Stomach (tissue), 8 donors: ENCODE measurements at regions not wholly inside any gene's neighbourhood (a gene's known extent, or its start where the extent isn't known, plus 50 kb on each side); places are given as distances from the start of the nearest gene placed in this dataset.
A peak's percentile ranks its signal among the peaks of the same experiment; 100 is the strongest.

Source experiments
- DNase-seq, 2 donors: peaks; one replicate each; pipeline versions ENCODE4 v3.0.0 to v3.0.0-alpha.2; 2013 to 2019
- H3K27ac ChIP-seq, 5 donors: fragments of 200-600 bp in 4 of 5; sonication (generic) in 4 of 5; one replicate each; pipeline ENCODE4 v1.5.1; 2013 to 2019; ENCODE audit warnings: mild to moderate bottlenecking in 1 of 5, moderate library complexity in 1 of 5
- H3K27me3 ChIP-seq, 3 donors: fragments of 200-600 bp; sonication (generic); one replicate each; pipeline ENCODE4 v1.5.1; 2017 to 2019; ENCODE audit warnings: mixed run types in 1 of 3
- H3K36me3 ChIP-seq, 4 donors: fragments of 200-600 bp; sonication (generic); 1 replicate in 3 of 4; 2 replicates in 1 of 4; pipeline ENCODE4 v1.5.1; 2016 to 2019
- H3K4me1 ChIP-seq, 4 donors: fragments of 200-600 bp; sonication (generic); one replicate each; pipeline ENCODE4 v1.5.1; 2016 to 2019
- H3K4me3 ChIP-seq, 4 donors: fragments of 200-600 bp; sonication (generic) in 3 of 4; one replicate each; pipeline ENCODE4 v1.5.1; 2016 to 2019; ENCODE audit warnings: mild to moderate bottlenecking in 1 of 4
- H3K9me3 ChIP-seq, 4 donors: fragments of 200-600 bp; sonication (generic); one replicate each; pipeline ENCODE4 v1.5.1; 2016 to 2019
- CTCF ChIP-seq, 7 experiments: fragments of 450-650 bp in 4 of 7; fragments of 200-600 bp in 3 of 7; sonication (generic) in 3 of 7; IDR thresholded peaks; one replicate each; pipeline ENCODE4 v1.5.1; 2016 to 2019; ENCODE audit warnings: antibody characterized with exemption in 7 of 7, control low read depth in 2 of 7, mild to moderate bottlenecking in 1 of 7
- EP300 ChIP-seq: sonication (generic); formaldehyde crosslinking; IDR thresholded peaks from one replicate; pipeline ENCODE4 v1.6.1; 2017; ENCODE audit warnings: antibody characterized with exemption
- POLR2A ChIP-seq, 4 donors: fragments of 450-650 bp; IDR thresholded peaks; one replicate each; pipeline ENCODE4 v1.6.1; 2016; ENCODE audit warnings: antibody characterized with exemption in 4 of 4, control low read depth in 2 of 4, mild to moderate bottlenecking in 1 of 4, moderate library complexity in 1 of 4
- POLR2AphosphoS5 ChIP-seq, 3 donors: sonication (generic); formaldehyde crosslinking; IDR thresholded peaks; one replicate each; pipeline ENCODE4 v1.6.1; 2016; ENCODE audit warnings: antibody characterized with exemption in 3 of 3
- WGBS, 5 donors: extraction: QIAGEN DNeasy Blood & Tissue Kit in 3 of 5; methylation state at CpG; one replicate each; pipeline versions ENCODE4 v1.1.5 to v1.1.7; 2013 to 2018; 5-methylcytosine and 5-hydroxymethylcytosine counted together
- intact Hi-C: fragments of 100-400 bp; cut with DNase I; formaldehyde crosslinking; loops from one replicate; pipeline ENCODE4 v1.15.1; 2023; ENCODE audit warnings: low total_unique reads
- donor health status: healthy with polysubstance abuse.
- donor health status: Bipolar disorder and iron deficiency.
- donor health status: healthy.

GRCh38 chr18:42137693-42138375 lies 182.8 kb downstream of the PIK3C3 start:
- Histone ChIP-seq H3K27ac (no peak overlapping the region), H3K4me3 (no peak overlapping the region), H3K9me3 (peaks cover 11 to 36% (median 27%) of the 10 kb centered on the region in 4 donors), H3K4me1 (no peaks in the 10 kb centered on the region), H3K36me3 (no peaks in the 10 kb centered on the region), H3K27me3 (no peaks in the 10 kb centered on the region)
- peak in 1 of 2 donors; percentile 19 for DNase-seq
- 72 to 85% (median 79%) methylated on average over 3 of the region's 3 CpGs for WGBS, 5 donors
- no peak for TF ChIP-seq CTCF (IDR thresholded peaks at IDR 0.05)
- no peak for TF ChIP-seq POLR2AphosphoS5 (IDR thresholded peaks at IDR 0.05)
- no peak for TF ChIP-seq EP300
- no peak for TF ChIP-seq POLR2A (IDR thresholded peaks at IDR 0.05)
- intact Hi-C loops: no loop called here

DNA sequence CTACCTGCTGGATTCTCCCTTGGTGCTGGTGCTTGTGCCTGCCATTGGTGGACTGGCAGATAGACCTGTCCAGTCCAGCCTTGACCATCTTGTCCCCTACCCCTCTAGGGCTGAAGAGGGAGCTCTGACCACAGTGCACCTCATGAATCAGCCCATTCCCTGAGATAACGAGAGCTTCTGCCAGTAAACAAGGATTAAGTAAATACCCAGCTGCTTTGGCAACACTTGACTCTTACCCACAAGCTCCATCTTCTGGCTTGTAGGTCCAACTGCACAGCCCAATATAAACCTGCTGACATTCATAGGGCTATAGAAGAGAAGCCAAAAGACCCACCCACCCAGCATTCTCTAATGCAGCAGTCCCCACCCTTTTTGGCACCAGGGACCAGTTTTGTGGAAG lies 186.4 kb downstream of the PIK3C3 start:
- Histone ChIP-seq H3K27ac (no peak overlapping the region), H3K36me3 (no peaks in the 10 kb centered on the region), H3K27me3 (no peaks in the 10 kb centered on the region), H3K9me3 (peaks cover 11 to 36% (median 27%) of the 10 kb centered on the region in 4 donors), H3K4me1 (no peaks in the 10 kb centered on the region), H3K4me3 (no peak overlapping the region)
- no peak for DNase-seq
- WGBS, 5 donors: 15 to 90% (median 30%) methylated on average over 1 of the region's 1 CpG
- no peak for TF ChIP-seq CTCF (IDR thresholded peaks at IDR 0.05)
- no peak for TF ChIP-seq POLR2A (IDR thresholded peaks at IDR 0.05)
- no peak for TF ChIP-seq EP300
- TF ChIP-seq POLR2AphosphoS5 (IDR thresholded peaks at IDR 0.05): no peak
- intact Hi-C loops: no loop called here

DNA sequence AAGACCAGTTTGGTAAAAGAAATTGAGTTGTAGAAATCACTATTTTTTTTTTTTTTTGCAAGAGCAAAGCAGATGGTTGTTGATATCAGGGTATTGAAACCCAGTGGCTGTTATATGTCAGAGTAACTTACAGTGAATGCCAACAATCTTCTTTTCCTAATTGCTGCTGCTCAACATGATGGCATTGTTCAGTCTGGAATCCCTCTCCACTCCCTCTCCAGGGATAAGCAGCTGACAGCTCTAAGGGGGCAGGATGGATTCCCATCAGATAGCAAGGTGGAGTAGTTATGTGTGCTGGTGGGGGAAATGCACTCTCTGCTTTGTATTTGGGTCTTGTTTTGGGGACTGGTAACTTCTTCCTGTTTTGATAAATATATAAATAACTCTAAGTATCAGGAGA lies 200.0 kb downstream of the PIK3C3 start:
- H3K4me3 ChIP-seq: no peak overlapping the region
- DNase-seq: no peak
- H3K9me3 ChIP-seq: no peaks in the 10 kb centered on the region
- intact Hi-C loops: no loop called here
- H3K27me3 ChIP-seq: no peaks in the 10 kb centered on the region
- H3K4me1 ChIP-seq: no peaks in the 10 kb centered on the region
- H3K36me3 ChIP-seq: no peaks in the 10 kb centered on the region
- H3K27ac ChIP-seq: no peak overlapping the region
- TF ChIP-seq POLR2AphosphoS5 (IDR thresholded peaks at IDR 0.05): no peak
- no peak for TF ChIP-seq EP300
- no peak for TF ChIP-seq CTCF (IDR thresholded peaks at IDR 0.05)
- no peak for TF ChIP-seq POLR2A (IDR thresholded peaks at IDR 0.05)

- DNase-seq: no peak
- Histone ChIP-seq H3K4me1 (no peaks in the 10 kb centered on the region), H3K36me3 (no peaks in the 10 kb centered on the region), H3K27ac (no peak overlapping the region), H3K27me3 (no peaks in the 10 kb centered on the region), H3K4me3 (no peak overlapping the region), H3K9me3 (no peaks in the 10 kb centered on the region)
- intact Hi-C loops: no loop called here
- TF ChIP-seq EP300: no peak
- no peak for TF ChIP-seq CTCF (IDR thresholded peaks at IDR 0.05)
- no peak for TF ChIP-seq POLR2AphosphoS5 (IDR thresholded peaks at IDR 0.05)
- TF ChIP-seq POLR2A (IDR thresholded peaks at IDR 0.05): no peak
Observed at GRCh38 chr18:42156281-42156680, 201.2 kb downstream of the PIK3C3 start.
